Upper lobe of right lung (tissue), 1 donor: ENCODE measurements at regions not wholly inside any gene's neighbourhood (a gene's known extent, or its start where the extent isn't known, plus 50 kb on each side); places are given as distances from the start of the nearest gene placed in this dataset.

Experiments
- ATAC-seq: fragments of 200-7000 bp; cut with Tn5 transposase; one replicate; pipeline ENCODE4 v1.9.1; 2020; ENCODE audit warnings: mild to moderate bottlenecking, moderate library complexity
- DNase-seq: peaks from one replicate; pipeline ENCODE4 v3.0.0-alpha.2; 2020
- H3K27ac ChIP-seq: fragments of 200-600 bp; one replicate; pipeline ENCODE4 v1.8.0; 2022
- H3K27me3 ChIP-seq: fragments of 200-600 bp; one replicate; pipeline ENCODE4 v1.8.0; 2022; ENCODE audit warnings: mild to moderate bottlenecking
- H3K36me3 ChIP-seq: fragments of 200-600 bp; one replicate; pipeline ENCODE4 v1.8.0; 2022
- H3K4me1 ChIP-seq: fragments of 200-600 bp; one replicate; pipeline ENCODE4 v1.8.0; 2022
- H3K4me3 ChIP-seq: fragments of 200-600 bp; one replicate; pipeline ENCODE4 v1.8.0; 2022; ENCODE audit warnings: mild to moderate bottlenecking
- H3K9me3 ChIP-seq: fragments of 200-600 bp; one replicate; pipeline ENCODE4 v1.8.0; 2022
- intact Hi-C: fragments of 100-400 bp; cut with DNase I; formaldehyde crosslinking; loops from one replicate; pipeline ENCODE4 v1.11.0; 2022
- TF ChIP-seq, protein P1 (sequence below): fragments of 200-600 bp; IDR thresholded peaks from one replicate; pipeline ENCODE4 v1.8.0; 2022; ENCODE audit warnings: antibody characterized with exemption
- donor health status: DM: no; HTN: yes; CAD: no; lungs with severe emphysema.

DNA sequence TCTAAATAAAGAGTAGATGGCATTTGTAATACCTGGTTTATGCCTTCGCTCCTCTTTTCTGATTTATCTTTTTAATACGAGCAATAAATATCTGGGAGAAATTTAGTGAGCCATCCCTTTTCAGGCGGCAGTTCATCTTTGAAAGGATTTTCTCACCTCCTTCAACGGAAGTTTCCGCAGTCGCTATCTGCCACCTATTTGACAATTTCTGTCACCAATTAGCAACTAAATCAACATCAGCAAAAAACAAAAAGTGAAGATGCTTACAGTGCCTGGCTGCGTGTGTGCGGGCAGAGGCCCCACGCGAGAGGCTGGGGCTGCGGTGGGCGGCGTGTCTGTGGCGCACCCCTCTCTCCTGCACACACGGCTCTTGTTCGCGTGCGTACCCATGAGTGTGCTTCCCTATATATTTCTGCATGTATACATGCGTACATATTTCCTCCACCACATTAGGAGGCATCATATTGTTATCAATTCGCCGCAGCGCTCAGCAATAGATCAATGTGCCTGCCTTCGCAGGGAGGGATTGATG is 117.3 kb upstream of the BARHL2 start:
- H3K27me3 ChIP-seq = peaks cover 66% of the 10 kb centered on the region
- no peaks in the 10 kb centered on the region for H3K36me3 ChIP-seq
- peaks cover 15% of the 10 kb centered on the region for H3K4me1 ChIP-seq
- no peak for DNase-seq
- TF ChIP-seq, protein P1, sequence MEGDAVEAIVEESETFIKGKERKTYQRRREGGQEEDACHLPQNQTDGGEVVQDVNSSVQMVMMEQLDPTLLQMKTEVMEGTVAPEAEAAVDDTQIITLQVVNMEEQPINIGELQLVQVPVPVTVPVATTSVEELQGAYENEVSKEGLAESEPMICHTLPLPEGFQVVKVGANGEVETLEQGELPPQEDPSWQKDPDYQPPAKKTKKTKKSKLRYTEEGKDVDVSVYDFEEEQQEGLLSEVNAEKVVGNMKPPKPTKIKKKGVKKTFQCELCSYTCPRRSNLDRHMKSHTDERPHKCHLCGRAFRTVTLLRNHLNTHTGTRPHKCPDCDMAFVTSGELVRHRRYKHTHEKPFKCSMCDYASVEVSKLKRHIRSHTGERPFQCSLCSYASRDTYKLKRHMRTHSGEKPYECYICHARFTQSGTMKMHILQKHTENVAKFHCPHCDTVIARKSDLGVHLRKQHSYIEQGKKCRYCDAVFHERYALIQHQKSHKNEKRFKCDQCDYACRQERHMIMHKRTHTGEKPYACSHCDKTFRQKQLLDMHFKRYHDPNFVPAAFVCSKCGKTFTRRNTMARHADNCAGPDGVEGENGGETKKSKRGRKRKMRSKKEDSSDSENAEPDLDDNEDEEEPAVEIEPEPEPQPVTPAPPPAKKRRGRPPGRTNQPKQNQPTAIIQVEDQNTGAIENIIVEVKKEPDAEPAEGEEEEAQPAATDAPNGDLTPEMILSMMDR = no peak
- no peak overlapping the region for H3K27ac ChIP-seq
- H3K4me3 ChIP-seq = no peak overlapping the region
- no peak for ATAC-seq
- H3K9me3 ChIP-seq = no peaks in the 10 kb centered on the region
- intact Hi-C loops = no loop called here

DNA sequence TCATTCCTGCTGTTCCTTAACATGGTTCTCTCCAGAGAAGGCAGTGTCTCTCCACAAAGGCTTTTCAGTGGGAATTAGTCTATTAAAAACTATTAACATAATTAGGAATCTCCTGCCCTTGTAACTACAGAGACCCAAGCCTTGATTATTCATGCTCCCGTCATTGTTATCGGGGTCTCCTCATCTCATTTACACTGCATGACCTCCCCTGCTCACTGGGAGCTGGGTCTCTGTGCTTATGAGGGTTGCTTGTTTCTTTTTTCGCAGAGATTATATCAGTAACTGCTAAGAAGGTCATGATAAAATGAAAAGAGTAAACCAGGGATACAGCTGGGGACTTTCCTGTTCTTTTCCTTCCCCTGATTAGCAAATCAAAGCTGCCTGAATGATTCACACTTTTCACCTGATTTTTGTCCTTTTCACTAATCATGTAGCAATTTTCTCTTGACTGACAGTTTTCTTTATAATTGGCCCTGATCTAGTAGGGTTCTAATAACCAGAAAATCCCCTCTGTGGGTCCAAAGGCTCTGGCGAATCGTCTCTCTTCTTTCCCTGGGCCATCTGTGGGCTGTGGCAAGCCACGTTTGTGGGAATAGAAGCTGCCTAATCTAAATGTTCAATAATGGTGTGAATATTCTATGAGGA is 116.5 kb upstream of the BARHL2 start:
- H3K9me3 ChIP-seq = no peaks in the 10 kb centered on the region
- H3K4me3 ChIP-seq = no peak overlapping the region
- H3K27ac ChIP-seq = no peak overlapping the region
- peaks cover 58% of the 10 kb centered on the region for H3K27me3 ChIP-seq
- intact Hi-C loops = no loop called here
- H3K4me1 ChIP-seq = peaks cover 15% of the 10 kb centered on the region
- TF ChIP-seq, protein P1 = no peak
- H3K36me3 ChIP-seq = no peaks in the 10 kb centered on the region
- DNase-seq (no peak), ATAC-seq (no peak)

DNA sequence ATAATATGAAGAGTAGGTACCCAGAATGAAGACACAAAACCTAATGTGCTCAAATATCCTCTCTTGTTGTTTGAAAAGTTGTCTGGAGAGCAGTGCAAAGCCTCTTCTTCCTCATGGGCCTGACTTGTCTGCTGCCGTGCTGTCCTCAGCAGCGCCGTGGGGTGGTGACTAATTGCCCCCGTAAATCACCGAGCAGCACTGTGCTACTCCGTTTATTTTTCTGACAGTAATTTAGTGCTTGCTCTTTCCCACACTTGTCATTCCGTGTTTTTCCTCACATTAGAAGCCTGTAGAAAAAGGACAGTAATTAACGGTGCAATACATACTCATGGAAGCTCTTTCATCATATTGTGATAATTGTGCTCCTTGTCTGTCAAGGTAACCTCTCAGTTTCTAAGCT is 114.8 kb upstream of the BARHL2 start:
- no peak overlapping the region for H3K27ac ChIP-seq
- no peak for DNase-seq
- no peaks in the 10 kb centered on the region for H3K9me3 ChIP-seq
- H3K4me3 ChIP-seq = no peak overlapping the region
- peaks cover 15% of the 10 kb centered on the region for H3K4me1 ChIP-seq
- H3K27me3 ChIP-seq = peaks cover 47% of the 10 kb centered on the region
- no peak for ATAC-seq
- intact Hi-C loops = no loop called here
- H3K36me3 ChIP-seq = no peaks in the 10 kb centered on the region
- TF ChIP-seq, protein P1 = no peak

DNA sequence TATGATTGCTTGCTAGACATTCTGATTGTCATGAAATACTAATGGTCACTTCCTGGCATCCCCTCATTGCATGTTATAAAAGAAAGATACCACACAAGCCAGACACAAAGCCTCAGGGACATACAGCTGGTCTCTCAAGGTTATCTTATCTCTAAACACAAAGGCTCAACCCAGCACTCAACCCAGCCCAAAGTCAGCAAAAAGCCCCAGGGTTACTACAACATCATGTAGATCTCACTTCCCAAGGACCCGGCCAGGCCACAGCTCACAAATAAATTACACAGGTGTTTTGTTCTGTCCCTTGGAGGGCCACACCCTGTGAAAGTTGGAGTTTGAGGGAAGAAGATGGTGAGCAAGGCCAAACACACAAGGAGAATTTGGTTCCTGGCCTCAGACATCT is 109.7 kb upstream of the BARHL2 start:
- ATAC-seq (no peak), DNase-seq (no peak)
- H3K9me3 ChIP-seq = no peaks in the 10 kb centered on the region
- TF ChIP-seq, protein P1 = no peak
- H3K36me3 ChIP-seq = no peaks in the 10 kb centered on the region
- H3K27me3 ChIP-seq = peaks cover 4% of the 10 kb centered on the region
- no peak overlapping the region for H3K27ac ChIP-seq
- no peaks in the 10 kb centered on the region for H3K4me1 ChIP-seq
- intact Hi-C loops = no loop called here
- no peak overlapping the region for H3K4me3 ChIP-seq

DNA sequence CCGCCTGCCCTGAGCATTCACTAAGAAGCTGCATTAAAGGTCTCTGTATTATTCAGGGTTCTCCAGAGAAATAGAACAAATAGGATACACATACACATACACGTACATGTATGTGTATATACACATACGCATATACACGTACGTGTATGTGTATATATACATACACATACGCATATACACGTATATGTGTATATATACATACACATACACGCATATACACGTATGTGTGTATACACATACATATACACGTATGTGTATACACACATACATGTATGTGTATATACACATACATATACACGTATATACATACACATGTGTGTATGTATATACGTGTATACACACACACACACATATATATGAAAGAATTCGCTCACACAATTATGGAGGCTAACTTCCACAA is 108.9 kb upstream of the BARHL2 start:
- Histone ChIP-seq H3K27ac (no peak overlapping the region), H3K27me3 (no peaks in the 10 kb centered on the region), H3K4me1 (no peaks in the 10 kb centered on the region), H3K4me3 (no peak overlapping the region), H3K36me3 (no peaks in the 10 kb centered on the region), H3K9me3 (no peaks in the 10 kb centered on the region)
- DNase-seq = no peak
- no peak for ATAC-seq
- intact Hi-C loops = no loop called here
- TF ChIP-seq, protein P1 = no peak

DNA sequence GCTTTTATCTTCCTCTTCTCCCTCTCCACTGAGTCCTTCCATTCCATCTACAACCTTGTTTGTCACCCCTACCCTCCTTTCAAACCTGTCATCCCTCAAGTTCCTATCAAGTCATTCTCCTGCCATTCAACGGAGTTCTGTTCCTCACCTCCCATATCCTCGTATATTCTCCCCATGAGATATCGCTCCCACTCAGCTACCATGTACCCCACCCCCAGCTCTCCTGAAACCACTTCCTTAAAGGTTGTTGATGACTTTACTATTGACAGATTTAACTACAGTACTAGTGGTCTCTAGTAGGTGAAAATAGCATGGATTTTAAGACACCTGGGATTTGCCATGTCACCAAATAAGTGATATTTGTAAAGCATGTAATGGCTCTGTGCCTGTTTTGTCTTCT is 107.4 kb upstream of the BARHL2 start:
- no peak for DNase-seq
- no peak for ATAC-seq
- TF ChIP-seq, protein P1 = no peak
- Histone ChIP-seq H3K27me3 (no peaks in the 10 kb centered on the region), H3K4me3 (no peak overlapping the region), H3K4me1 (no peaks in the 10 kb centered on the region), H3K27ac (no peak overlapping the region), H3K9me3 (no peaks in the 10 kb centered on the region), H3K36me3 (no peaks in the 10 kb centered on the region)
- intact Hi-C loops = no loop called here
